PC-3 (cell line): ENCODE measurements at regions not wholly inside any gene's neighbourhood (a gene's known extent, or its start where the extent isn't known, plus 50 kb on each side); places are given as distances from the start of the nearest gene placed in this dataset.

Experiments
- ATAC-seq: fragments of 200-7000 bp; cut with Tn5 transposase; 2 replicates; pipeline ENCODE4 v1.9.1; 2020; ENCODE audit warnings: mild to moderate bottlenecking, moderate library complexity
- BruUV-seq: library from RNA; stranded (reverse); fragments of 400-500 nt; replicated peaks from 2 replicates; lab custom pipeline; 2021; lab: Mats Ljungman, UMichigan
- CTCF ChIA-PET: fragments of 300-600 bp; sonication (Branson Sonifier 250); formaldehyde crosslinking; loops from one replicate; lab custom pipeline; 2022; ENCODE audit warnings: antibody characterized with exemption; lab: Charles Lee
- POLR2A ChIA-PET: fragments of 300-600 bp; sonication (Branson Sonifier 250); formaldehyde crosslinking; loops from one replicate; lab custom pipeline; 2022; ENCODE audit warnings: antibody characterized with exemption; ENCODE audit not compliant: unreplicated experiment; lab: Charles Lee
- DNase-seq: peaks from one replicate; pipeline ENCODE4 v3.0.0-alpha.2; 2015
- H2AFZ ChIP-seq: fragments of 300-600 bp; sonication (generic); 2 replicates; pipeline ENCODE4 v1.6.0; 2016; ENCODE audit warnings: antibody characterized with exemption, low read length
- H3F3A ChIP-seq: fragments of 300-600 bp; sonication (generic); one replicate; pipeline ENCODE4 v1.6.0; 2017; ENCODE audit warnings: antibody characterized with exemption, low read length, control low read depth, mild to moderate bottlenecking; ENCODE audit not compliant: unreplicated experiment
- H3K27ac ChIP-seq: fragments of 300-600 bp; sonication (generic); 2 replicates; pipeline ENCODE4 v1.5.1; 2016; ENCODE audit warnings: mild to moderate bottlenecking, low read length
- H3K27me3 ChIP-seq: fragments of 300-600 bp; sonication (generic); 2 replicates; pipeline ENCODE4 v1.6.1; 2016; ENCODE audit warnings: low read length, mixed read lengths
- H3K36me3 ChIP-seq: fragments of 300-600 bp; sonication (generic); 2 replicates; pipeline ENCODE4 v1.6.1; 2016; ENCODE audit warnings: low read depth, mixed run types, low read length, mixed read lengths
- H3K4me1 ChIP-seq: fragments of 300-600 bp; sonication (generic); 2 replicates; pipeline ENCODE4 v1.5.1; 2016; ENCODE audit warnings: low read length; ENCODE audit not compliant: insufficient read depth
- H3K4me2 ChIP-seq: fragments of 300-600 bp; sonication (generic); 2 replicates; pipeline ENCODE4 v1.6.0; 2016; ENCODE audit warnings: low read length
- H3K4me3 ChIP-seq: fragments of 300-600 bp; sonication (generic); 2 replicates; pipeline ENCODE4 v1.5.1; 2016; ENCODE audit warnings: mild to moderate bottlenecking, low read length, mixed read lengths
- H3K79me2 ChIP-seq: fragments of 300-600 bp; sonication (generic); 2 replicates; pipeline ENCODE4 v1.6.1; 2017; ENCODE audit warnings: low read length, mixed read lengths
- H3K9ac ChIP-seq: fragments of 300-600 bp; sonication (generic); 2 replicates; pipeline ENCODE4 v1.6.0; 2016; ENCODE audit warnings: mild to moderate bottlenecking, low read length
- H3K9me2 ChIP-seq: fragments of 300-600 bp; sonication (generic); replicated peaks from 2 replicates; pipeline ENCODE4 v1.6.1; 2016; ENCODE audit warnings: mixed run types, low read length, mixed read lengths
- H3K9me3 ChIP-seq: fragments of 300-600 bp; sonication (generic); 2 replicates; pipeline ENCODE4 v1.6.1; 2016; ENCODE audit warnings: low read length, mixed read lengths
- H4K20me1 ChIP-seq: fragments of 300-600 bp; sonication (generic); 2 replicates; pipeline ENCODE4 v1.6.1; 2016; ENCODE audit warnings: low read length, mixed read lengths
- CTCF ChIP-seq: fragments of 300-600 bp; sonication (generic); conservative IDR thresholded peaks from 2 replicates; pipeline ENCODE4 v1.5.1; 2017; ENCODE audit warnings: antibody characterized with exemption, low read depth, mild to moderate bottlenecking, low read length
- EZH2 ChIP-seq: fragments of 300-600 bp; sonication (generic); IDR thresholded peaks from one replicate; pipeline ENCODE4 v1.6.1; 2017; ENCODE audit warnings: antibody characterized with exemption, mild to moderate bottlenecking, low read length; ENCODE audit not compliant: unreplicated experiment
- EZH2phosphoT487 ChIP-seq: fragments of 300-600 bp; sonication (generic); IDR thresholded peaks from 2 replicates; pipeline ENCODE4 v1.6.1; 2018; ENCODE audit warnings: mild to moderate bottlenecking, antibody characterized with exemption, low read length, borderline replicate concordance
- intact Hi-C: fragments of 100-400 bp; cut with micrococcal nuclease; formaldehyde crosslinking; loops from 2 replicates; pipeline ENCODE4 v1.9.0; 2023

GRCh38 chr14:76963372-76963771, 65.1 kb downstream of the IRF2BPL start:
- no peaks in the 10 kb centered on the region for H3K79me2 ChIP-seq
- no peaks in the 10 kb centered on the region for H3K36me3 ChIP-seq
- H4K20me1 ChIP-seq, result no peaks in the 10 kb centered on the region
- H3F3A ChIP-seq, result no peaks in the 10 kb centered on the region
- H3K4me3 ChIP-seq, result no peak overlapping the region
- ChIA-PET POLR2A (no interaction called here), CTCF (no interaction called here)
- H3K9me3 ChIP-seq, result no peaks in the 10 kb centered on the region
- ATAC-seq (no peak), DNase-seq (no peak)
- H3K27ac ChIP-seq, result no peak overlapping the region
- H3K4me1 ChIP-seq, result peaks cover 38% of the 10 kb centered on the region
- TF ChIP-seq EZH2, result no peak
- no peak for TF ChIP-seq CTCF
- TF ChIP-seq EZH2phosphoT487, result no peak
- H3K9me2 ChIP-seq, result no peaks in the 10 kb centered on the region
- no peak overlapping the region for H3K4me2 ChIP-seq
- no peak overlapping the region for H3K9ac ChIP-seq
- intact Hi-C loops, result loop anchor here (5.0 kb wide), 2 partner anchors 39 to 151 kb away; partner anchors contain the start of gene ANGEL1
- H3K27me3 ChIP-seq, result no peaks in the 10 kb centered on the region
- BruUV-seq, result no TSS peak
- H2AFZ ChIP-seq, result no peak overlapping the region

GRCh38 chr14:76962303-76962660, 66.2 kb downstream of the IRF2BPL start:
- H3K4me3 ChIP-seq, result peak overlapping the region; percentile 59

More at GRCh38 chr14:76962303-76962660, 66.2 kb downstream of the IRF2BPL start:
- no peaks in the 10 kb centered on the region for H4K20me1 ChIP-seq
- peak overlapping the region; percentile 60 for H3K9ac ChIP-seq
- H3K9me3 ChIP-seq, result no peaks in the 10 kb centered on the region
- ChIA-PET CTCF (interaction anchor here (0.5 to 1.4 kb wide), 6 partner anchors 49 to 108 kb away, joined by 4 to 13 read pairs (median 5); no protein-coding TSS in a partner anchor), POLR2A (interaction anchor here (0.6 to 1.0 kb wide), 4 partner anchors 9 to 59 kb away, joined by 3 to 6 read pairs (median 6); no protein-coding TSS in a partner anchor)
- H3K79me2 ChIP-seq, result no peaks in the 10 kb centered on the region
- DNase-seq (no peak), ATAC-seq (peak; percentile 4)
- H2AFZ ChIP-seq, result peak overlapping the region; percentile 39
- peak overlapping the region; percentile 81 for H3K4me2 ChIP-seq
- no peak for TF ChIP-seq CTCF
- TF ChIP-seq EZH2phosphoT487, result no peak
- TF ChIP-seq EZH2, result no peak
- intact Hi-C loops, result loop anchor here (5.0 kb wide), 2 partner anchors 40 to 150 kb away; partner anchors contain the start of gene ANGEL1
- H3K9me2 ChIP-seq, result no peaks in the 10 kb centered on the region
- H3K36me3 ChIP-seq, result no peaks in the 10 kb centered on the region
- H3K27ac ChIP-seq, result peak overlapping the region; percentile 86
- H3K4me1 ChIP-seq, result peaks cover 49% of the 10 kb centered on the region
- BruUV-seq, result TSS peak; percentile 72
- H3F3A ChIP-seq, result no peaks in the 10 kb centered on the region
- no peaks in the 10 kb centered on the region for H3K27me3 ChIP-seq
